ENCODE measurements at regions not wholly inside any gene's neighbourhood (a gene's known extent, or its start where the extent isn't known, plus 50 kb on each side); places are given as distances from the start of the nearest gene placed in this dataset.

DNA sequence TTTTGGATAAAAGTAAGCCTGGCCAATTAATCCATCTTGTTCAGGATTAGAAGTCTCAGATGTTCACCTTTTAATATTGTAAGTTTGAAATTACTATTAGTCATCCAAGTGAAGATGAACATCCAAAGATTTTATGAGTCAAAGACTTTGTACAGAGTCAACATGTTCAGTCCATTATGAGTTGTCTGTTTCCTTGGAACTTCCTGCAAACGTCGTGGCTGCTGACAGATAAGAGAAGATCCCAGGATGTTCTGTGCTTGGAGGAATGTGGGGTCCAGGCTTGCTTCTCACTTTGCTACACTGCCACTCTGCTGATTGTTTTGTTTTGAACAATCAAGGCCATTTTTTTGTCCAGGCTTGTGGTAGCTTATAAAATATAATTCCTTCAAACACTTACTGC is 74.3 kb upstream of the SLCO2A1 start:
- no peak overlapping the region for H3K27ac ChIP-seq (ENCODE audit: low read depth in 2 of 2, low read length in 1 of 2)
- H3K9ac ChIP-seq = no peak overlapping the region
- WGBS (ENCODE audit: low lambda C conversion rate) = 32% methylated on average over 2 of the region's 2 CpGs
- H3K4me2 ChIP-seq = no peak overlapping the region
- no peak overlapping the region for H3K4me3 ChIP-seq (ENCODE audit: low read depth in 2 of 2, low read length in 1 of 2)
- no peaks in the 10 kb centered on the region for H4K20me1 ChIP-seq (ENCODE audit: insufficient read depth)
- no peaks in the 10 kb centered on the region for H3K27me3 ChIP-seq (ENCODE audit: insufficient read depth)
- no peak for DNase-seq
- TF ChIP-seq, protein P1, sequence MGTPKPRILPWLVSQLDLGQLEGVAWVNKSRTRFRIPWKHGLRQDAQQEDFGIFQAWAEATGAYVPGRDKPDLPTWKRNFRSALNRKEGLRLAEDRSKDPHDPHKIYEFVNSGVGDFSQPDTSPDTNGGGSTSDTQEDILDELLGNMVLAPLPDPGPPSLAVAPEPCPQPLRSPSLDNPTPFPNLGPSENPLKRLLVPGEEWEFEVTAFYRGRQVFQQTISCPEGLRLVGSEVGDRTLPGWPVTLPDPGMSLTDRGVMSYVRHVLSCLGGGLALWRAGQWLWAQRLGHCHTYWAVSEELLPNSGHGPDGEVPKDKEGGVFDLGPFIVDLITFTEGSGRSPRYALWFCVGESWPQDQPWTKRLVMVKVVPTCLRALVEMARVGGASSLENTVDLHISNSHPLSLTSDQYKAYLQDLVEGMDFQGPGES (IDR thresholded peaks at IDR 0.05; ENCODE audit: low read depth, low read length) = no peak
- TF ChIP-seq SMC3 (IDR thresholded peaks at IDR 0.05; ENCODE audit: low read depth, low read length) = no peak
- TF ChIP-seq TCF12 (IDR thresholded peaks at IDR 0.05) = no peak
- no peak for TF ChIP-seq TEAD4 (IDR thresholded peaks at IDR 0.05; ENCODE audit: borderline replicate concordance, insufficient read depth)
- TF ChIP-seq EZH2phosphoT487 (IDR thresholded peaks at IDR 0.05; ENCODE audit: borderline replicate concordance, low read depth) = no peak
- no peak for TF ChIP-seq FOSL2 (IDR thresholded peaks at IDR 0.05; ENCODE audit: borderline replicate concordance, low read depth)
- no peak for TF ChIP-seq SIN3A (IDR thresholded peaks at IDR 0.05; ENCODE audit: borderline replicate concordance, low read depth, low read length)
- TF ChIP-seq, protein P2, sequence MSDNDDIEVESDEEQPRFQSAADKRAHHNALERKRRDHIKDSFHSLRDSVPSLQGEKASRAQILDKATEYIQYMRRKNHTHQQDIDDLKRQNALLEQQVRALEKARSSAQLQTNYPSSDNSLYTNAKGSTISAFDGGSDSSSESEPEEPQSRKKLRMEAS (IDR thresholded peaks at IDR 0.05; ENCODE audit: low read depth) = no peak
- TF ChIP-seq JUND (IDR thresholded peaks at IDR 0.05) = no peak
- no peaks in the 10 kb centered on the region for H3K9me2 ChIP-seq
- H3K9me3 ChIP-seq = no peaks in the 10 kb centered on the region
- no peak overlapping the region for H2AFZ ChIP-seq (ENCODE audit: low read depth)
- H3K4me1 ChIP-seq (ENCODE audit: control insufficient read depth in 1 of 2, insufficient read depth in 2 of 2, low read depth in 1 of 2, low read length in 1 of 2) = no peaks in the 10 kb centered on the region
- H3K79me2 ChIP-seq (ENCODE audit: insufficient read depth) = no peaks in the 10 kb centered on the region
- ChIA-PET CTCF (interaction anchor here (0.7 kb wide), 1 partner anchor 268 kb away, joined by 3 read pairs; no protein-coding TSS in a partner anchor), POLR2A (no interaction called here)
- H3F3A ChIP-seq (replicated peaks; ENCODE audit: insufficient read depth) = no peaks in the 10 kb centered on the region
- no peaks in the 10 kb centered on the region for H3K36me3 ChIP-seq (replicated peaks in 1 of 2; ENCODE audit: control insufficient read depth in 1 of 2, insufficient read depth in 2 of 2, low read length in 1 of 2)

DNA sequence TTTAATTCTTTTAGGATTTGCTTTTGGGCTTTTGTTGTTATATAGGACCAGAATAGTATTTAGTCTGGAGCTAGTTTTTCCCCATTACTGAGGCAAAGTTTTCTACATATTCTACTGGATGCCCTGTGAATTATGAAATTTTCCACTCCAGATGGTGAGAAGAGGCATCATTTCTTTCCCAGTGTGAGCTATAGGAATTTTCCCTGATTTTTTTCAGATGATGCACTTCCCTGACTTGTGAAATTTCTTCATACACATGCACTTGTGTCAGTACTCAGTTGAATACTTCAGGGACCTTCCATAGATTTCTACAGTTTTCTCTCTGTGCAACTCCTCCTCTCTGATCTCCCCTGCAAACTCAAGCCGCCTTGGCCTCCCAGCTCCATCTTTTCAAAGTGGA is 73.7 kb upstream of the SLCO2A1 start:
- H3K27ac ChIP-seq (ENCODE audit: low read depth in 2 of 2, low read length in 1 of 2) = no peak overlapping the region
- TF ChIP-seq RXRA (IDR thresholded peaks at IDR 0.05; ENCODE audit: borderline replicate concordance, low read depth) = no peak
- TF ChIP-seq EZH2phosphoT487 (IDR thresholded peaks at IDR 0.05; ENCODE audit: borderline replicate concordance, low read depth) = no peak
- TF ChIP-seq, protein P1 (IDR thresholded peaks at IDR 0.05; ENCODE audit: low read depth, low read length) = no peak
- TF ChIP-seq EP300 (IDR thresholded peaks at IDR 0.05; ENCODE audit: borderline replicate concordance in 1 of 2, low read depth in 1 of 2, low read length in 1 of 2) = no peak
- no peak for TF ChIP-seq YY1 (IDR thresholded peaks at IDR 0.05; ENCODE audit: low read depth)
- no peak overlapping the region for H3K9ac ChIP-seq
- H3F3A ChIP-seq (replicated peaks; ENCODE audit: insufficient read depth) = no peaks in the 10 kb centered on the region
- no peaks in the 10 kb centered on the region for H3K9me2 ChIP-seq
- no peaks in the 10 kb centered on the region for H4K20me1 ChIP-seq (ENCODE audit: insufficient read depth)
- CTCF ChIA-PET = no interaction called here
- no peaks in the 10 kb centered on the region for H3K27me3 ChIP-seq (ENCODE audit: insufficient read depth)
- no peak overlapping the region for H2AFZ ChIP-seq (ENCODE audit: low read depth)
- no peak overlapping the region for H3K4me3 ChIP-seq (ENCODE audit: low read depth in 2 of 2, low read length in 1 of 2)
- H3K9me3 ChIP-seq = no peaks in the 10 kb centered on the region
- no peak for DNase-seq
- H3K36me3 ChIP-seq (replicated peaks in 1 of 2; ENCODE audit: control insufficient read depth in 1 of 2, insufficient read depth in 2 of 2, low read length in 1 of 2) = no peaks in the 10 kb centered on the region
- 91% methylated on average over 1 of the region's 1 CpG for WGBS (ENCODE audit: low lambda C conversion rate)
- H3K79me2 ChIP-seq (ENCODE audit: insufficient read depth) = no peaks in the 10 kb centered on the region
- H3K4me1 ChIP-seq (ENCODE audit: control insufficient read depth in 1 of 2, insufficient read depth in 2 of 2, low read depth in 1 of 2, low read length in 1 of 2) = no peaks in the 10 kb centered on the region
- no peak overlapping the region for H3K4me2 ChIP-seq
- POLR2A ChIA-PET = no interaction called here

All from SK-N-SH (cell line).